ENCODE measurements at regions not wholly inside any gene's neighbourhood (a gene's known extent, or its start where the extent isn't known, plus 50 kb on each side); places are given as distances from the start of the nearest gene placed in this dataset.

GRCh38 chr16:5858180-5858579, 760.6 kb upstream of the EEF2KMT start:
- H3K9ac ChIP-seq (ENCODE audit: low read depth in 2 of 2, low read length in 2 of 2), result no peak overlapping the region
- no peaks in the 10 kb centered on the region for H3K4me1 ChIP-seq
- H3K36me3 ChIP-seq, result no peaks in the 10 kb centered on the region
- TF ChIP-seq CTCF (IDR thresholded peaks at IDR 0.05), result no peak
- H3K4me3 ChIP-seq, result no peak overlapping the region
- H3K27me3 ChIP-seq, result no peaks in the 10 kb centered on the region
- H3K9me3 ChIP-seq, result no peaks in the 10 kb centered on the region
- intact Hi-C loops (cut with DNase I), result no loop called here
- no peak for DNase-seq
- no peak overlapping the region for H3K27ac ChIP-seq

- DNase-seq, result no peak
- no peaks in the 10 kb centered on the region for H3K4me1 ChIP-seq
- H3K4me3 ChIP-seq, result no peak overlapping the region
- no peak for TF ChIP-seq CTCF (IDR thresholded peaks at IDR 0.05)
- no peak overlapping the region for H3K9ac ChIP-seq (ENCODE audit: low read depth in 2 of 2, low read length in 2 of 2)
- H3K27ac ChIP-seq, result no peak overlapping the region
- no peaks in the 10 kb centered on the region for H3K27me3 ChIP-seq
- intact Hi-C loops (cut with DNase I), result no loop called here
- H3K36me3 ChIP-seq, result no peaks in the 10 kb centered on the region
- no peaks in the 10 kb centered on the region for H3K9me3 ChIP-seq
These were observed 756.4 kb upstream of the EEF2KMT start for GRCh38 chr16:5854027-5854426.

- Histone ChIP-seq H3K9me3 (no peaks in the 10 kb centered on the region), H3K27ac (no peak overlapping the region), H3K4me3 (no peak overlapping the region), H3K27me3 (no peaks in the 10 kb centered on the region), H3K4me1 (no peaks in the 10 kb centered on the region), H3K9ac (ENCODE audit: low read depth in 2 of 2, low read length in 2 of 2) (no peak overlapping the region), H3K36me3 (no peaks in the 10 kb centered on the region)
- intact Hi-C loops (cut with DNase I), result no loop called here
- DNase-seq, result no peak
- TF ChIP-seq CTCF (IDR thresholded peaks at IDR 0.05), result no peak
These were observed 754.6 kb upstream of the EEF2KMT start for GRCh38 chr16:5852151-5852550.

- no peaks in the 10 kb centered on the region for H3K27me3 ChIP-seq
- H3K36me3 ChIP-seq, result no peaks in the 10 kb centered on the region
- no peaks in the 10 kb centered on the region for H3K4me1 ChIP-seq
- no peaks in the 10 kb centered on the region for H3K9me3 ChIP-seq
- H3K9ac ChIP-seq (ENCODE audit: low read depth in 2 of 2, low read length in 2 of 2), result no peak overlapping the region
- intact Hi-C loops (cut with DNase I), result no loop called here
- DNase-seq, result no peak
- no peak for TF ChIP-seq CTCF (IDR thresholded peaks at IDR 0.05)
- no peak overlapping the region for H3K27ac ChIP-seq
- no peak overlapping the region for H3K4me3 ChIP-seq
These were observed 753.9 kb upstream of the EEF2KMT start for GRCh38 chr16:5851393-5851982.

GRCh38 chr16:5850632-5851392, 753.2 kb upstream of the EEF2KMT start:
- H3K27me3 ChIP-seq, result no peaks in the 10 kb centered on the region

More at GRCh38 chr16:5850632-5851392, 753.2 kb upstream of the EEF2KMT start:
- no peak overlapping the region for H3K9ac ChIP-seq (ENCODE audit: low read depth in 2 of 2, low read length in 2 of 2)
- no peak overlapping the region for H3K27ac ChIP-seq
- no peak for DNase-seq
- no peak for TF ChIP-seq CTCF (IDR thresholded peaks at IDR 0.05)
- intact Hi-C loops (cut with DNase I), result no loop called here
- no peaks in the 10 kb centered on the region for H3K36me3 ChIP-seq
- H3K4me1 ChIP-seq, result no peaks in the 10 kb centered on the region
- H3K9me3 ChIP-seq, result no peaks in the 10 kb centered on the region
- no peak overlapping the region for H3K4me3 ChIP-seq

Measured in colonic mucosa (tissue), 4 donors.